NCI-H82 (cell line): ENCODE measurements at regions not wholly inside any gene's neighbourhood (a gene's known extent, or its start where the extent isn't known, plus 50 kb on each side); places are given as distances from the start of the nearest gene placed in this dataset.
"Not testable (repeated sequence)": the region's sequence is repeated elsewhere in the genome, so short reads cannot be mapped to it uniquely, and the experiment has no call there.

Experiments
- DNase-seq: peaks from one replicate; lab custom pipeline; 2025; lab: John Stamatoyannopoulos, UW

DNA sequence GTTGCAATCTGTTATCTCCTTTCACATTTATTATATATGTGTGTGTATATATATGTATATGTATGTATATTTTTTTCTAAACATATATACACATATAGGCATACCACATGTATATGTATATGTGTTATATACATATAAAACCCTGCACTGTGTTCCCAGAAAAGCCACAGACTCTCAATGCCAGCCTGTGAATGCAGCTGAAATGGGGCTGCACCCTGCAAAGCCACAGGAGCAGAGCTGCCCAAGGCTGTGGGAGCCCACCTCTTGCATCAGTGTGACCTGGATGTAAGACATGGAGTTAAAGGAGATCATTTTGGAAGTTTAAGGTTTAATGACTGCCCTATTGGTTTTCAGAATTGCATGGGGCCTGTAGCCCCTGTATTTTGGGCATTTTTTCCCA lies 762.3 kb upstream of the ARPP21 start:
- no peak for DNase-seq

- no peak for DNase-seq
These were observed 760.8 kb upstream of the ARPP21 start for GRCh38 chr3:34878488-34878887.

GRCh38 chr3:34881026-34881425 lies 758.3 kb upstream of the ARPP21 start:
- DNase-seq: no peak

- peak; percentile 43 for DNase-seq
These were observed 756.6 kb upstream of the ARPP21 start for GRCh38 chr3:34882764-34883163.

DNA sequence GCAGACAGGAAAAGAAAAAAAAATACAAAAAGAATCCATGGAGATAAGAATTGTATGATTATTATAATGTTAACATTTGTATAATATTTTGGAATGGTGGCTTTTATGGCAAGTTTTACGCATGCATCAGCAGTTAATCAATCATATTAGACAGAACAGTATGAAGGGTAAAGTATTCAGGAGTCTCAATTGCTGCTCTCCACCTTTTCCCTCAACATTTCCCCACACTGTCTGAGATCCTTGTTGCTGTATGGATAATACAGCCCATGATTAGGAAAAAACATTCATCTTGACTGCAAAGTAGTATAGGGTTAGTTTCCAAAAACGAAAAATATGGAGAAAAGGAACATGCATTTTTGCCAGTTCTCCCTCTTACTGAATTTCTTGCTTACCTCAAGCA lies 755.3 kb upstream of the ARPP21 start:
- DNase-seq: no peak

DNA sequence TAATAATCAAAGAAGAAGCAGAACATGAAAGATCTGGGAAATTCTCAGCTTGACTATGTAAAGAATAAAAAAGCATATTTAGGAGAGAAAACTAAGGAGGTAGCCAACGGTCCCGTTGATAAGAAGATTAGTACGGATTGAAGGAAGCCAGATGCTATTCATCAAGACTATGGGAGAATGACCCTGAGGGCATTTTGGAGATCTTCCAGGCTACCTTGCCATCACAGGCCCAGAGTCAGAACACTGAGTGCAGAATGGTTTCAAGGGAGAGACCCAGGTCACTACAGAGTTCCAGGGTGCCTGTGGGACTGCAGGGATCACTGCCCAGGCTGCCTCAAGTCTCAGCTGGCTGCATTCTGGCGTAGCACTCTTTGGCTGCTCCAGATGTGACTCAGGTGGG lies 752.9 kb upstream of the ARPP21 start:
- DNase-seq: peak; percentile 67

DNA sequence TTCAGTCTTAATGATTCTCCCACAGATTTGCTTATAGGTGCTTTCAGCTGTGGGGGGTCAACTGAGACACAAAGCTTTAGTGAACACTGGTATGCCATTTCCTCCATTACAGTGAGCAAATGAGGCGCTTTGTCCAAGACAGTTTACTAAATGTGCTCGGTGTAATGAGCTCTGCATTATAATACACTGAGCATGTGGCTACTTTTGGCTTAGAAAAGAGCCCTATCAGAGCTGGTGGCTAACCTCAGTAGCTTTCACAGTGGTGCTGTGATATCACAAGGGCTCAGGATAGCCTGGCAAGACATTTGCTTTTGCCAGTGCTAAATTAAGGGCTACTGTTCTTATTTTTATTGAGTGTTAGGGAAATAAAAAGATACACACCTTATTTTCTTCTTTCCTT lies 749.7 kb upstream of the ARPP21 start:
- DNase-seq: no peak

- no peak for DNase-seq
These were observed 749.1 kb upstream of the ARPP21 start for GRCh38 chr3:34890247-34890646.

DNA sequence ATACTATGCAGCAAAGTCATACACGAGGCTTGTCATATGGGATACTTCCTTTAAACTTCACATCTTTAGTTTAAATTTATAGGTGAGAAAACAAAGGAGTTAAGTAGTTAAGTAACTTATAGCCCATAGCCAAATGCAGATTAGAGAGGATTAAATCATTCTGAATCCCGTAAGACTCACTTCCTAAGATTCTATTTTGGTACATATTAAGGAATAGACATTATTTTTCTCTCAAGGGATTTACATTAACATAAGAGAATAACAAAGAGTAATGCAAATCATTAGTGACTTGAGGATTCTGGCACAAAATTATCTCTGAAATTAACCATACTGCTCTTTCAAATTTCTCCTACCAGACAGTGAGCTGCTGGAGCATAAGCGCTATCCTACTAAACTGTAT lies 747.4 kb upstream of the ARPP21 start:
- peak; percentile 65 for DNase-seq

- DNase-seq: no peak
These were observed 743.5 kb upstream of the ARPP21 start for GRCh38 chr3:34895841-34896240.

DNA sequence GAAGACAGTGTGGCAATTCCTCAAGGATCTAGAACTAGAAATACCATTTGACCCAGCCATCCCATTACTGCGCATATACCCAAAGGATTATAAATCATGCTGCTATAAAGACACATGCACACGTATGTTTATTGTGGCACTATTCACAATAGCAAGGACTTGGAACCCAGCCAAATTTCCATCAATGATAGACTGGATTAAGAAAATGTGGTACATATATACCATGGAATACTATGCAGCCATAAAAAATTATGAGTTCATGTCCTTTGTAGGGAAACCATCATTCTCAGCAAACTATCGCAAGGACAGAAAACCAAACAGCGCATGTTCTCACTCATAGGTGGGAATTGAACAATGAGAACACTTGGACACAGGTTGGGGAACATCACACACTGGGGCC lies 729.6 kb upstream of the ARPP21 start:
- not testable (repeated sequence) for DNase-seq

GRCh38 chr3:34919025-34919424 lies 720.3 kb upstream of the ARPP21 start:
- DNase-seq: no peak

- DNase-seq: no peak
These were observed 718.5 kb upstream of the ARPP21 start for GRCh38 chr3:34920806-34921205.

- no peak for DNase-seq
These were observed 714.4 kb upstream of the ARPP21 start for GRCh38 chr3:34924961-34925360.

DNA sequence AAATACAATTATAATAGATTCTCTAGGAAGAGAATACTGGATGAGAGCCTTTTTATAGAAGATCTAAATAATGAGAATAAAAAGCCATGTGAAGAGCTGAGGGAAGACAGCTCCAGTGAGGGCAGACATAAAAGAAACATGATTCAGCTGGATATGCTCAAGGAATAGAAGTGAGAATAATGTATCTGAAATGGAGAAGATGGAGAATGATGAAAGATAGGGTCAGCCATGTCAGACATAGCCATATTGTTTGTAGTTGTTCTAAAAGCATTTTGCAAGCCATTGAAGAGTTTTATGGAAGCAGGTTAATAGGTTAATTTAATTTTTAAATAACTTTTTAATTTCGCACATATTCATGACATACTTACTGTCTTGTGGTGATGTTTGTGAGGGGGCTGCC lies 713.5 kb upstream of the ARPP21 start:
- no peak for DNase-seq

DNA sequence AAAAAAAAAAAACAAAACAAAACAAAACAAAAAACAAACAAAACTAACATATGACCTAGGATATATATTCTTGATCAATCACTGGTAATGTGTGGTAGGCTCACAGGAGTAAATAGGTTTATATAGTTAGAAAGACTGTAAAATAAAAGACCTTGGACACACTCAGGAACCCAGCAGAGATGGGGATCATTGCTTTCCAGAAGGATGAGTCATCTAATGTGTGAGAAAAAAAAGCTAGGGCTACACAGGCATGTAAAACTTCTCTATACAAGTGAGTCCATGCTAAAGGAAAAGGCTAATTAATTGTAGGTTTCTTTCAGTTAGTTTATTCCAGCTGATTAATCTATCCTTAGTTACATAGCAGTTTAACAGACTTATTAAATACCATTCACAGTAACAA lies 710.3 kb upstream of the ARPP21 start:
- no peak for DNase-seq

GRCh38 chr3:34934660-34935059 lies 704.7 kb upstream of the ARPP21 start:
- no peak for DNase-seq

GRCh38 chr3:34938784-34939183 lies 700.5 kb upstream of the ARPP21 start:
- DNase-seq: no peak

- no peak for DNase-seq
These were observed 697.1 kb upstream of the ARPP21 start for GRCh38 chr3:34942256-34942655.

DNA sequence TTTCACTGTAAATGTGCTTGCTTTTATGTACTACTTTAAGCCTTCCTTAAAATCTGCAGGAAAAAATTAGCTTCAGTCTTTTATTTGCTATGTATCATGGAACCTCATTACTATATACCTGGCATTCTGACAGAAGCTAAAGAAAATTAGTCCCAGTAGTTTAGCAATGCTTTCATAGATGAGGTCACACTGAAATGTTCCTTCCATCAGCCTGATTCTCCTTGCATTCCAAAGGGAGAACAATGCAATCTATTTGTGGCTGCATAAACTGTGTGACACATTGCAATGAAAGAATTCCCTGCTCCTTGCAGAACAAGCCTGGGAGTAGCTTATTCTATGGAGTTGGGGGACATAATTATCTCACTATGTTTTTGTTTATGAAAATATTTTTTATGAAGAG lies 691.5 kb upstream of the ARPP21 start:
- DNase-seq: no peak

GRCh38 chr3:34948517-34948916 lies 690.8 kb upstream of the ARPP21 start:
- no peak for DNase-seq

GRCh38 chr3:34955680-34956079 lies 683.6 kb upstream of the ARPP21 start:
- DNase-seq: no peak

GRCh38 chr3:34956511-34956910 lies 682.8 kb upstream of the ARPP21 start:
- DNase-seq: no peak

- DNase-seq: no peak
These were observed 681.6 kb upstream of the ARPP21 start for GRCh38 chr3:34957677-34958076.

GRCh38 chr3:34969513-34969912 lies 669.8 kb upstream of the ARPP21 start:
- DNase-seq: peak; percentile 1
